ENCODE measurements at regions not wholly inside any gene's neighbourhood (a gene's known extent, or its start where the extent isn't known, plus 50 kb on each side); places are given as distances from the start of the nearest gene placed in this dataset.

- no peak for DNase-seq
These were observed 560.3 kb upstream of the POM121L12 start for GRCh38 chr7:52475001-52475582.

- DNase-seq, result peak; percentile 36
These were observed 561.7 kb upstream of the POM121L12 start for GRCh38 chr7:52473756-52474155.

GRCh38 chr7:52472006-52472620, 563.3 kb upstream of the POM121L12 start:
- DNase-seq, result no peak

GRCh38 chr7:52465216-52465615, 570.2 kb upstream of the POM121L12 start:
- no peak for DNase-seq

GRCh38 chr7:52463341-52463740, 572.1 kb upstream of the POM121L12 start:
- no peak for DNase-seq

GRCh38 chr7:52462474-52462873, 573.0 kb upstream of the POM121L12 start:
- no peak for DNase-seq

- DNase-seq, result no peak
These were observed 579.9 kb upstream of the POM121L12 start for GRCh38 chr7:52455571-52455970.

- no peak for DNase-seq
These were observed 584.6 kb upstream of the POM121L12 start for GRCh38 chr7:52450816-52451215.

GRCh38 chr7:52447581-52448180, 587.8 kb upstream of the POM121L12 start:
- no peak for DNase-seq

GRCh38 chr7:52436278-52436677, 599.2 kb upstream of the POM121L12 start:
- DNase-seq, result no peak

- no peak for DNase-seq
These were observed 604.2 kb upstream of the POM121L12 start for GRCh38 chr7:52431082-52431815.

- no peak for DNase-seq
These were observed 612.2 kb upstream of the POM121L12 start for GRCh38 chr7:52423251-52423650.

- no peak for DNase-seq
These were observed 622.4 kb upstream of the POM121L12 start for GRCh38 chr7:52413051-52413450.

GRCh38 chr7:52410032-52410431, 625.4 kb upstream of the POM121L12 start:
- DNase-seq, result no peak

- DNase-seq, result no peak
These were observed 628.6 kb upstream of the POM121L12 start for GRCh38 chr7:52406808-52407207.

- DNase-seq, result no peak
These were observed 652.7 kb upstream of the POM121L12 start for GRCh38 chr7:52382731-52383130.

GRCh38 chr7:52369922-52370321, 665.5 kb upstream of the POM121L12 start:
- no peak for DNase-seq

GRCh38 chr7:52365349-52365748, 670.1 kb upstream of the POM121L12 start:
- no peak for DNase-seq

- DNase-seq, result no peak
These were observed 672.9 kb upstream of the POM121L12 start for GRCh38 chr7:52362521-52362920.

- no peak for DNase-seq
These were observed 674.9 kb upstream of the POM121L12 start for GRCh38 chr7:52360541-52360940.

- DNase-seq, result peak; percentile 11
These were observed 680.4 kb upstream of the POM121L12 start for GRCh38 chr7:52355053-52355452.

- no peak for DNase-seq
These were observed 683.1 kb upstream of the POM121L12 start for GRCh38 chr7:52352013-52352981.

Data from hindlimb muscle (tissue), 1 donor.